GM21423 (cell line): ENCODE measurements at regions not wholly inside any gene's neighbourhood (a gene's known extent, or its start where the extent isn't known, plus 50 kb on each side); places are given as distances from the start of the nearest gene placed in this dataset.

Experiments used
- ATAC-seq: cut with Tn5 transposase; IDR thresholded peaks from one replicate; pipeline ENCODE4 v1.9.1; 2021; ENCODE audit warnings: mild to moderate bottlenecking, moderate library complexity; ENCODE audit not compliant: unreplicated experiment

DNA sequence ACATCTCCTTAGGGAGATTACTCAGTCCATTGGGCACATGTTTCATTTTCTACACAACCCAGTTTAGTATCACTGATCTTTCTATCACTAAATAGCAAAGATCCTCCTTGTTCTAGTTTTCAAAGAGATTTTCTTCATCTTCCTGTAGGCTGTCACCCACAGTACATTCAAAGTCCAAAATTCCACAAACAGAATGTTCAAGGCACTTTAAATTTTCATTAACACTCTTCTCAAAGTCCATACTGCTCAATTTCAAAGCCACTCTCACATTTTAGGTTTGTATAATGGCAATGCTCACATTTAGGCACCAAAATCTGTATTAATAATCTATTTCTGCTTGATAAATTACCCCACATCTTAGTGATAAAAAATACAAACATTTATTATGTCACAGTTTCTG lies 152.8 kb downstream of the FSIP2 start:
- ATAC-seq = no peak

GRCh38 chr2:185891804-185892411 lies 153.3 kb downstream of the FSIP2 start:
- ATAC-seq = no peak

DNA sequence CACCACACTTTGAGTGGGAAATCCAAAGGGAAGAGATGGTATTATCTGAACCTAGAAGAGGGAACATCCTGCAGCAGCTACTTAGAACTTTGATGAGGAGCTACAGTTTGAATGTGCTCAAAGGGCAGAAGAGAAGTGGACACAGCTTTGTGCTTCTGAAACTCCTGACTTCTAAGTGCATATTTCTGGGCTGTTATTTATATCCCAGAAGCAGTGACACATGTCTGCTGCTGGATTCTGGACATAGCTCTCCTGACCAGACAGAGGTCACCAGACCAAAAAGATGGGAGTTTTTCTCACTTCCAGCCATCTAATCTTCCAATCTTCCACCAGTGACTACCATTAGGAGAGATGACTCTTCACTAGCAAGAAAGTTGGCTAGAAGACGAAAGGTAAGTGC lies 153.9 kb downstream of the FSIP2 start:
- no peak for ATAC-seq

DNA sequence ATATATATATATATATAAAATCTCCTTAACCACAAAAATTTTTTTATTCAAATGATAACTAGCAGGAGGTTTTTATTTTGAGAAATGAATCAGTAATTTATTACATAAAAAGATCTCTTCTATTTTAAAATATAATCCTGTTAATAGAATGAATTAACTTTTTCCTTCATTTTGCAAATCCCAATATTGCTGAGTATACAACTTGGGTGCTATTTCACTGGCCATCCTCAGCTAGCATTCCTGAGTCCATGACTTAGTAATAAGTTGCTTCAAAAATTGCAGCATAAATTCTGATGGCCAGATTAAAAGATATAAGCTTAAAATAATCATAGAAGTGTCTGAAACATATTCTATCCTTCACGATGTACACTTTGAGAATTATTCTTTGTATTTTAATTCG lies 155.6 kb downstream of the FSIP2 start:
- ATAC-seq = no peak

- no peak for ATAC-seq
Observed at GRCh38 chr2:185895828-185896693, 157.5 kb downstream of the FSIP2 start.

DNA sequence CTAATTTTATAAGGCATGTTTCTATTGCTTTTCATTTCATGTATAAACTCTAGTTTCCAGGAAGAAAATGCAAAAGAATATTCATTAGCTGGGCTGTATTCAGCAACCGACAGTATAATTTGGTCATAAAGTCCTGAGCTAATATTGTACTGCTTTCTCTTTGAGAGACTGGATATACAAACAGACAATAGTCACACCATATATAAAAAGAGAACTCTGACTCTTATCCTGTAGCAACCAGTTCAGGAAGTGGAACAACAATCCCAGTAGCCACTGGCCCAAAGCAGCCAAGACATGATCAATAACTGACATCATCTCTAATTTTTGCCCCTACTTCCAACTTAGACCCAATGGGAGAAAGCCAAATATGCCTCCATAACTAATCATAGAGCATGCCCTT lies 160.8 kb downstream of the FSIP2 start:
- ATAC-seq = no peak

GRCh38 chr2:185919155-185919554 lies 180.6 kb downstream of the FSIP2 start:
- no peak for ATAC-seq

GRCh38 chr2:185921048-185921756 lies 182.6 kb downstream of the FSIP2 start:
- no peak for ATAC-seq

DNA sequence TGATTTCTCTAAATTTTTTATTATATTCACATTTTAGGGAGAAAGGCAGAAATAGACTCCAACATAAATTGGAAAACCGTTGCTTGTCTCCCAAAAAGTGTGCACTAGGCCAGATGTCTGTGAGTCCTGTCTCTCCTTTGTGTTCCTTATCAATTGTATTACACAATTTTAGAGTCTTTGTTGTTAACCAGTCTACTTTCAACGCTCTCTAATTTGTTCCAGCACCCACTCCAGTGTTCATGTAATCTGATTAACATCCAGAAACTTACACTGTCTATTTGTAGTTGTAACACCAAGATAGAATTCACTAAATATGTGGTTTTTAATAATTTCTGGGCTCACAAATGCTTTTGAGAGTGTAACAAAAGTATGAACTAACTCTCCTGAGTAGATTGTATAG lies 195.6 kb downstream of the FSIP2 start:
- ATAC-seq = no peak

- no peak for ATAC-seq
Observed at GRCh38 chr2:185939858-185940257, 201.3 kb downstream of the FSIP2 start.

GRCh38 chr2:185942855-185943254 lies 204.3 kb downstream of the FSIP2 start:
- no peak for ATAC-seq

DNA sequence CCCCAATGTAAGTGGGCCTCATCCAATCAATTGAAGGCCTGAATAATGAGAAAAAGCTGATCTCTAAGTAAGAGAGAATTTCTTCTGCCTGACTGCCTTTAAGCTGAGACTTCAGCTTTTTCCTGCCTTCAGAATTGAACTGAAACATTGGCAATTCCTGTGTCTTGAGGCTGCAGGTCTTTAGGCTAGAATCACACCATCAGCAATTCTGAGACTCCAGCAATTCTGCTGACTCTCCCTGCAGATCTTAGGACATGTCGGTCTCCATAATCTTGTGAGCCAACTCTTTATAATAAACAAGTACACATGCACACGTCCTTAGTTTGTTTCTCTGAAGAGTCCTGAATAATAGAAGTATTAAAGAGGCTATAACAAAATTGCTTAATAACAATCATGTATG lies 209.1 kb downstream of the FSIP2 start:
- ATAC-seq = no peak

GRCh38 chr2:185952100-185952499 lies 213.5 kb downstream of the FSIP2 start:
- ATAC-seq = no peak

DNA sequence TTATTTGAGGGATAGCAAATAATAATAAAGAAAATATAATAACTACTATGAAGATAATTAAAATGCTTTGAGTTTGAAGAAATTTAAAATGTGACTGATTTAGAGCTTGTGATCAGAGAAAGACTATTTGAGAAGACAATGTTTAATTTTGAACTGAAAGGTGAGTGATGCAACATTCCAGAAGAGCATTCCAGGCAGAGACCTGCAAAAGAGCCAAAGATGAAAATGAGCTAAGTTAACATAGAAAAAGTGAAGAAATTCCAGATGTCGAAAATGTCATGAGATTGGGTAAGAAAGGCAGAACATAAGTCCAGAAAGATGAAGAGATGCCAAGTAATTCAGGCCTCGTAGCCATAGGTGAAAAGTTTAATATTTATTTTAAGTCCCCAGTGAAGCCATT lies 215.8 kb downstream of the FSIP2 start:
- no peak for ATAC-seq

DNA sequence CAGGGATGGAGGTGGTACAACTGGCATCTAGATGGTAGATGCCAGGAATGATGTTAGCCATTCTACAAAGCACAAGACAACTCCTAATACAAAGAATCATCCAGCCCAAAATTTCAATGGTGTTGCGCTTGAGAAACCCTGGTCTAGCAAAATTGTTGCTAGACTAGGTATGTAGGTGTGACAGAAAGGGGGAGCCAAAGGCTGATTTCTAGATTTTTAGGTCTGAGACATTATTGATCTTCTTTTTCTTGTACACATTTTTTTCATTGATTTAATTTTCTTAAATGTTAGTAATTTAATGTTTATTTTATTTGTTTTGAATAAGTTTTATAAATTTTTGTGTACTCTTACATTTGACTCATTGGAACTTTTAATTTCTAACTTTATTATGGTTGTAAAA lies 216.4 kb downstream of the FSIP2 start:
- ATAC-seq = no peak

- no peak for ATAC-seq
Observed at GRCh38 chr2:185967335-185967734, 228.7 kb downstream of the FSIP2 start.

GRCh38 chr2:185970148-185970852 lies 231.7 kb downstream of the FSIP2 start:
- no peak for ATAC-seq

DNA sequence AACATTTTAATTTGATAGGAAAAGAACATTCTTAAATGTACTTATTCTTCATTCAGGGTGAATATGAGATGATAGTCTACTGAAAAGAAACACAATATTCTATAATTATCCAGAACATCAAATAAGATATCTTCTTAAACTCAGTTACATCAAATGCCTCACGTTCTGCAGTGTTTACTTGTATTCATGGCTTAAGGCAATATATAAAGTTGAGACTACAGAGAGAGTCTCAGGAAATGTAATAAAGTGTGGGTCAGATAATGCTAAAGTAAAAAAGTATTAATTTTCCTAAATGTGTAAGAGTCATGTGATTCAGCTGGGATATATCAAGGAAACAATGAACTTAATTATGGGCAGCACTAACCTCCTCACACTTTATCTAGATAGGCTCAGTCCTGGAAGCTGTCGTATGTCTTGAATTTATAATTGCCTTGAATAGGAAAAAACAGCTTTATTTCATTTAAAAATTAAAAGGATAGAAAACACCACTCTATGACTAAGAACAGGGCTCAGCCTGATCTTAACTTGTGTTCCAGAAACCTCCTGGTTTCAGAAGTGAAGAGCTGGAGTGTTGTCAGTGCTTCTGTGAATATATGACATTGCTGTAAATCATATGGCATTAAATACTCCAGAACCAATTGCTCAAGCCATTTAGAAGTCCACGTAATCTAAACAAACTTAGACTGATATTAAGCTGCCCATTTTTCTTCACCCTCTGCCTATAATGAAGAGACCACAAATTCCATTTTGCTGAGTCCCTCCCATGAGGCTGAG lies 240.2 kb downstream of the FSIP2 start:
- no peak for ATAC-seq

DNA sequence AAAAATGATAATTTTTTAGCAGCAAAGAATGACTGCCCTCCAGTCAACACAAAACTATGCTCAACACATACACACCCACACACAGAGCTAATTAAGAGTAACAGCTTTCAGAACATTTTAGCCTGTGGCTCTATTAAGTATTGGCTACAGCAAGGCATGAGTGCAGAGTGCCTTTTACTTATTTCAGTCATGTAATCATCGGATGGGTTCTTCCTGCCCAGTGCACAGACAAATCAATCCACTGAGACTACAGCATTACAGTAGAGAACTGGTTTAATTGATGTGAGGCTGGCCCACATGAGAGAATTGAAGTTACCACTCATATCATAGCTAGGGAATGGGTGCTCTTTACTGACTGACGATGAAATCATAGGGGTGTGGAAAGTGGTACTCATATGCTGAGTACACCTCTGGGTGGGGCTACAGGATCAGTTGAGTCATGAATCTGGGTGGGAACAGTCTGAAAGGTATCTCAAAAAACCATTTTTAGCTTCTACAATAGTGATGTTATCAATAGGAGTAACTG lies 241.0 kb downstream of the FSIP2 start:
- ATAC-seq = no peak

DNA sequence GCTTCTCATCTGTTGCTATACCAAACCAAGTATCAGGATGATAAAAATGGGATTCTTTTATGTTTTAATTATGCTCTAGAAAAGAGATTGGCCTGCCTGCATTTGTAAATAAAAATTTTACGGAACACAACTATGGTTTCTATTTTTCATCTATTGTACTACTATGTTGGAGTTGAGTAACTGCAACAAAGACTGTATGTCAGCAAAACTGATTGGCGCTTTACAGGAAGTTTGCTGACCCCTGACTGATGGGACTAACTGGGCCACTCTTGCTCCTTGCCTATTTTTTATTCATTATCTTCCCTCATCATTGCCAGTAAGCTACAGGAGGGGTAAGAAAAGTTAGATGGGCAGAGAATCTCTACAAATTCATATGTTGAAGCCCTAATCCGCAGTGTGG lies 242.3 kb downstream of the FSIP2 start:
- ATAC-seq = no peak
